ENCODE measurements at regions not wholly inside any gene's neighbourhood (a gene's known extent, or its start where the extent isn't known, plus 50 kb on each side); places are given as distances from the start of the nearest gene placed in this dataset.

DNA sequence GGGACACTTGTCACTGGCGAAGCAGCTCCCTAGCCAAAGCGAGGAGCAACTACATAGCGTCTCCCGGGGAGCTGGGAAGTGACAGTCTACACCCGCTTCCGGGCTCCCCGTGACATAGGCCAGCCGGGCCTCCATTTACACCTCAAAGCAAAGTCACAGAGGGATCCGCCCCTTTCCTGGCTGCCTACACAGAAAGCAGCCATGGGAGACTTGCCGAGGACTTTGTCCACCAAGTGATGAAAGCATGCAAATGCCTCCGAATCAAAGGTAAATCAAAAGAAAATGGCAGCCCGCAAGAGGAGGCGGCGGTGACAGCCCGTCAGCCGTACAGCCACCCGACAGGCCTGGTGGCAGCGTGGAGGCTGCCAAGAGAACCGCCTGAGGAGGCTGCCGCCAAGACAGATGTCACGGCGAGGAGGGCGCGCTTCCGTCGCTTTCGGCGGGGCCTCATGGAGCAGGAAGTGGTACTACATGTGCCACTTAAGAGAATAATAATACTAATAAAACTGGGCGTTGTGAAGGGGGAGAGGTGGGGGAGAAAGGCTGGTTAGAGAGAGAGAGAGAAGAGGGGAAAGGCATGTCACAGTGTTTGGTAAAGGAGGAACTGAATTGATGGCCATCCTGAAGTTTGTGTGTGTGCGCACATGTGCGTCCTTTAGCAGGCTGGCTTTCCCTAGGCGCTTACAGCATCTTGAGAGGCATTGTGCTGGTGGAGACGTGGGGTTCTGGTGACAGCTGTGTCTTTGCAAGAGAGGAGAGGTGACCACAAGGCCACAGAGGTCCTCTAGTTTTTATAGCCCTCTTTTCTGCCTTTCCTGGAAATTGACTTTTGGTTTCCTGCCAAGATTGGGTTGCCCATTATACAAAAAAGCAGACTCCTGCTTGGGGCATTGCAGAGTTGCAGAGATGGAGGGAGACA is 661.7 kb downstream of the VRK1 start:
- no peak overlapping the region for H3K4me3 ChIP-seq (ENCODE audit: low read depth, low read length)
- no peaks in the 10 kb centered on the region for H3K4me1 ChIP-seq (ENCODE audit: control insufficient read depth, insufficient read depth, low read length)
- ChIA-PET CTCF (no interaction called here), POLR2A (no interaction called here)
- H3K9me3 ChIP-seq (ENCODE audit: control insufficient read depth, insufficient read depth, low read depth, low read length), result no peaks in the 10 kb centered on the region; the same call in 1 of the 2 replicates
- TF ChIP-seq ZSCAN30 (tag by site-specific recombination; IDR thresholded peaks at IDR 0.05), result no peak
- TF ChIP-seq ZNF24 (tag by site-specific recombination; IDR thresholded peaks at IDR 0.05), result no peak
- TF ChIP-seq, protein P1, sequence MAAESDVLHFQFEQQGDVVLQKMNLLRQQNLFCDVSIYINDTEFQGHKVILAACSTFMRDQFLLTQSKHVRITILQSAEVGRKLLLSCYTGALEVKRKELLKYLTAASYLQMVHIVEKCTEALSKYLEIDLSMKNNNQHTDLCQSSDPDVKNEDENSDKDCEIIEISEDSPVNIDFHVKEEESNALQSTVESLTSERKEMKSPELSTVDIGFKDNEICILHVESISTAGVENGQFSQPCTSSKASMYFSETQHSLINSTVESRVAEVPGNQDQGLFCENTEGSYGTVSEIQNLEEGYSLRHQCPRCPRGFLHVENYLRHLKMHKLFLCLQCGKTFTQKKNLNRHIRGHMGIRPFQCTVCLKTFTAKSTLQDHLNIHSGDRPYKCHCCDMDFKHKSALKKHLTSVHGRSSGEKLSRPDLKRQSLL (tag by site-specific recombination; IDR thresholded peaks at IDR 0.05), result no peak
- TF ChIP-seq, protein P2, sequence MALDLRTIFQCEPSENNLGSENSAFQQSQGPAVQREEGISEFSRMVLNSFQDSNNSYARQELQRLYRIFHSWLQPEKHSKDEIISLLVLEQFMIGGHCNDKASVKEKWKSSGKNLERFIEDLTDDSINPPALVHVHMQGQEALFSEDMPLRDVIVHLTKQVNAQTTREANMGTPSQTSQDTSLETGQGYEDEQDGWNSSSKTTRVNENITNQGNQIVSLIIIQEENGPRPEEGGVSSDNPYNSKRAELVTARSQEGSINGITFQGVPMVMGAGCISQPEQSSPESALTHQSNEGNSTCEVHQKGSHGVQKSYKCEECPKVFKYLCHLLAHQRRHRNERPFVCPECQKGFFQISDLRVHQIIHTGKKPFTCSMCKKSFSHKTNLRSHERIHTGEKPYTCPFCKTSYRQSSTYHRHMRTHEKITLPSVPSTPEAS (tag by site-specific recombination; IDR thresholded peaks at IDR 0.05), result no peak
- H3K36me3 ChIP-seq (ENCODE audit: control insufficient read depth in 2 of 2, insufficient read depth in 1 of 2, low read length in 2 of 2), result no peaks in the 10 kb centered on the region
- no peak overlapping the region for H3K27ac ChIP-seq (ENCODE audit: extremely low read depth, low read depth, low read length)

DNA sequence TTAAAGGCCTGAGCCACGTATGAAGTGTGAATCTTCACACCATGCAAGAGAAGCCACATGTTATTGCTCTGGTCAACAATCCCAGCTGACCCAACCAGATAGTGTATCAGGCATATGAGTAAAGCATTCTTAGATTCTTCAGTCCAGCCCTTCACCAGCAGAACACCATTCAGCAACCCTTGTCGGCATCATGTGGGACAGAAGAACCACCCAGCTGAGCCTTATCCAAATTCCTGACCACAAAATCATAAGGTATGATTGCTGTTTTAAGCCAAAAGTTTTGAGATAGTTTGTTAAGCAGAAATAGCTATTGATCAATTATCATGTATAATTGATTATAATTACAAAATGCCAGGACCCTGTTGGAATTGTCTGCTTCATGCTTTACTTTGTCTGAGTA is 664.9 kb downstream of the VRK1 start:
- Histone ChIP-seq H3K9me3 (ENCODE audit: control insufficient read depth, insufficient read depth, low read depth, low read length) (no peaks in the 10 kb centered on the region; the same call in 1 of the 2 replicates), H3K36me3 (ENCODE audit: control insufficient read depth in 2 of 2, insufficient read depth in 1 of 2, low read length in 2 of 2) (no peaks in the 10 kb centered on the region), H3K4me3 (ENCODE audit: low read depth, low read length) (no peak overlapping the region), H3K4me1 (ENCODE audit: control insufficient read depth, insufficient read depth, low read length) (no peaks in the 10 kb centered on the region), H3K27ac (ENCODE audit: extremely low read depth, low read depth, low read length) (no peak overlapping the region)
- CTCF ChIA-PET, result no interaction called here
- no peak for TF ChIP-seq ZNF184 (tag by site-specific recombination; IDR thresholded peaks at IDR 0.05)
- TF ChIP-seq, protein P3, sequence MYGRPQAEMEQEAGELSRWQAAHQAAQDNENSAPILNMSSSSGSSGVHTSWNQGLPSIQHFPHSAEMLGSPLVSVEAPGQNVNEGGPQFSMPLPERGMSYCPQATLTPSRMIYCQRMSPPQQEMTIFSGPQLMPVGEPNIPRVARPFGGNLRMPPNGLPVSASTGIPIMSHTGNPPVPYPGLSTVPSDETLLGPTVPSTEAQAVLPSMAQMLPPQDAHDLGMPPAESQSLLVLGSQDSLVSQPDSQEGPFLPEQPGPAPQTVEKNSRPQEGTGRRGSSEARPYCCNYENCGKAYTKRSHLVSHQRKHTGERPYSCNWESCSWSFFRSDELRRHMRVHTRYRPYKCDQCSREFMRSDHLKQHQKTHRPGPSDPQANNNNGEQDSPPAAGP (tag by site-specific recombination; IDR thresholded peaks at IDR 0.05), result no peak
- no peak for TF ChIP-seq ZNF549 (tag by site-specific recombination; IDR thresholded peaks at IDR 0.05)
- TF ChIP-seq ZBTB1 (tag by site-specific recombination; IDR thresholded peaks at IDR 0.05), result no peak
- no peak for TF ChIP-seq ZNF138 (tag by site-specific recombination; IDR thresholded peaks at IDR 0.05; ENCODE audit: borderline replicate concordance)
- TF ChIP-seq, protein P4, sequence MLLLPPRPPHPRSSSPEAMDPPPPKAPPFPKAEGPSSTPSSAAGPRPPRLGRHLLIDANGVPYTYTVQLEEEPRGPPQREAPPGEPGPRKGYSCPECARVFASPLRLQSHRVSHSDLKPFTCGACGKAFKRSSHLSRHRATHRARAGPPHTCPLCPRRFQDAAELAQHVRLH (tag by site-specific recombination; IDR thresholded peaks at IDR 0.05), result no peak
- TF ChIP-seq ZNF501 (tag by site-specific recombination; IDR thresholded peaks at IDR 0.05), result no peak
- no peak for TF ChIP-seq ZNF837 (tag by site-specific recombination; IDR thresholded peaks at IDR 0.05)
- TF ChIP-seq ZEB2 (tag by site-specific recombination; IDR thresholded peaks at IDR 0.05), result no peak
- POLR2A ChIA-PET, result no interaction called here

DNA sequence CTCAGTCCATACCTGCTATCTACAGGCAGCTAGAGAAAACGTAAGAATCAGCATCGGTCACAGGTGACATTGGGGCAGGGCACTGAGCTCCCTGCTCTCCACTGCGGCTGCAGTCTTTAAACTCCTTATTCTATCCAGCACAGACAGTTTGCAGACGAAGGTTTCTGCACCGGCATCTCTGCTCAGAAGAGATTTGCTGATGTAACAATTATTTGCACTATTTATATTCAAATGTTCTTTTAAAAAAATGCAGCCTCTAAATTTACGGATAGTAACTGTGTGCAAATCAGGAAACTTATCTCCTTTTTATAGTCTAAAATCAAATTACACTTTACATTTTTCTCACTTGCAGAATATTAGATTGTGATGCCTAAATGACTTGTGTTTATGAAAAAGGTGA is 671.0 kb downstream of the VRK1 start:
- Histone ChIP-seq H3K4me1 (ENCODE audit: control insufficient read depth, insufficient read depth, low read length) (no peaks in the 10 kb centered on the region), H3K4me3 (ENCODE audit: low read depth, low read length) (no peak overlapping the region), H3K27ac (ENCODE audit: extremely low read depth, low read depth, low read length) (no peak overlapping the region), H3K9me3 (ENCODE audit: control insufficient read depth, insufficient read depth, low read depth, low read length) (no peaks in the 10 kb centered on the region), H3K36me3 (ENCODE audit: control insufficient read depth in 2 of 2, insufficient read depth in 1 of 2, low read length in 2 of 2) (no peaks in the 10 kb centered on the region)
- POLR2A ChIA-PET, result no interaction called here
- CTCF ChIA-PET, result interaction anchor here (0.6 kb wide), 1 partner anchor 149 kb away, joined by 3 read pairs; no protein-coding TSS in a partner anchor
- TF ChIP-seq KLF1 (tag by site-specific recombination; IDR thresholded peaks at IDR 0.05) (no peak), KLF7 (tag by site-specific recombination; IDR thresholded peaks at IDR 0.05; ENCODE audit: borderline replicate concordance) (no peak), ZNF239 (tag by site-specific recombination; IDR thresholded peaks at IDR 0.05) (no peak), ZNF530 (tag by site-specific recombination; IDR thresholded peaks at IDR 0.05; ENCODE audit: low read depth) (no peak), HOXD13 (CRISPR knock-in tag; IDR thresholded peaks at IDR 0.05; ENCODE audit: borderline replicate concordance) (no peak), ZNF510 (tag by site-specific recombination; IDR thresholded peaks at IDR 0.05; ENCODE audit: insufficient replicate concordance) (no peak)
- TF ChIP-seq, protein P5, sequence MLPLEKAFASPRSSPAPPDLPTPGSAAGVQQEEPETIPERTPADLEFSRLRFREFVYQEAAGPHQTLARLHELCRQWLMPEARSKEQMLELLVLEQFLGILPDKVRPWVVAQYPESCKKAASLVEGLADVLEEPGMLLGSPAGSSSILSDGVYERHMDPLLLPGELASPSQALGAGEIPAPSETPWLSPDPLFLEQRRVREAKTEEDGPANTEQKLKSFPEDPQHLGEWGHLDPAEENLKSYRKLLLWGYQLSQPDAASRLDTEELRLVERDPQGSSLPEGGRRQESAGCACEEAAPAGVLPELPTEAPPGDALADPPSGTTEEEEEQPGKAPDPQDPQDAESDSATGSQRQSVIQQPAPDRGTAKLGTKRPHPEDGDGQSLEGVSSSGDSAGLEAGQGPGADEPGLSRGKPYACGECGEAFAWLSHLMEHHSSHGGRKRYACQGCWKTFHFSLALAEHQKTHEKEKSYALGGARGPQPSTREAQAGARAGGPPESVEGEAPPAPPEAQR (tag by site-specific recombination; IDR thresholded peaks at IDR 0.05), result no peak
- TF ChIP-seq, protein P6, sequence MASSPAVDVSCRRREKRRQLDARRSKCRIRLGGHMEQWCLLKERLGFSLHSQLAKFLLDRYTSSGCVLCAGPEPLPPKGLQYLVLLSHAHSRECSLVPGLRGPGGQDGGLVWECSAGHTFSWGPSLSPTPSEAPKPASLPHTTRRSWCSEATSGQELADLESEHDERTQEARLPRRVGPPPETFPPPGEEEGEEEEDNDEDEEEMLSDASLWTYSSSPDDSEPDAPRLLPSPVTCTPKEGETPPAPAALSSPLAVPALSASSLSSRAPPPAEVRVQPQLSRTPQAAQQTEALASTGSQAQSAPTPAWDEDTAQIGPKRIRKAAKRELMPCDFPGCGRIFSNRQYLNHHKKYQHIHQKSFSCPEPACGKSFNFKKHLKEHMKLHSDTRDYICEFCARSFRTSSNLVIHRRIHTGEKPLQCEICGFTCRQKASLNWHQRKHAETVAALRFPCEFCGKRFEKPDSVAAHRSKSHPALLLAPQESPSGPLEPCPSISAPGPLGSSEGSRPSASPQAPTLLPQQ (tag by site-specific recombination; IDR thresholded peaks at IDR 0.05), result no peak
- TF ChIP-seq, protein P7, sequence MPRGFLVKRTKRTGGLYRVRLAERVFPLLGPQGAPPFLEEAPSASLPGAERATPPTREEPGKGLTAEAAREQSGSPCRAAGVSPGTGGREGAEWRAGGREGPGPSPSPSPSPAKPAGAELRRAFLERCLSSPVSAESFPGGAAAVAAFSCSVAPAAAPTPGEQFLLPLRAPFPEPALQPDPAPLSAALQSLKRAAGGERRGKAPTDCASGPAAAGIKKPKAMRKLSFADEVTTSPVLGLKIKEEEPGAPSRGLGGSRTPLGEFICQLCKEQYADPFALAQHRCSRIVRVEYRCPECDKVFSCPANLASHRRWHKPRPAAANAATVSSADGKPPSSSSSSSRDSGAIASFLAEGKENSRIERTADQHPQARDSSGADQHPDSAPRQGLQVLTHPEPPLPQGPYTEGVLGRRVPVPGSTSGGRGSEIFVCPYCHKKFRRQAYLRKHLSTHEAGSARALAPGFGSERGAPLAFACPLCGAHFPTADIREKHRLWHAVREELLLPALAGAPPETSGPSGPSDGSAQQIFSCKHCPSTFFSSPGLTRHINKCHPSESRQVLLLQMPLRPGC (tag by site-specific recombination; IDR thresholded peaks at IDR 0.05), result no peak
